ENCODE measurements at regions not wholly inside any gene's neighbourhood (a gene's known extent, or its start where the extent isn't known, plus 50 kb on each side); places are given as distances from the start of the nearest gene placed in this dataset.

- TF ChIP-seq HNF4A (conservative IDR thresholded peaks at IDR 0.05) (no peak), YY1 (IDR thresholded peaks at IDR 0.05) (no peak), SP1 (IDR thresholded peaks at IDR 0.05) (no peak), RAD21 (IDR thresholded peaks at IDR 0.05) (no peak), FOXA2 (IDR thresholded peaks at IDR 0.05) (no peak), RXRA (IDR thresholded peaks at IDR 0.05) (no peak), FOXA1 (IDR thresholded peaks at IDR 0.05) (no peak), EGR1 (IDR thresholded peaks at IDR 0.05; ENCODE audit: low read depth in 2 of 2) (no peak), GABPA (IDR thresholded peaks at IDR 0.05 in 1 of 2, conservative IDR thresholded peaks at IDR 0.05 in 1 of 2) (no peak), REST (IDR thresholded peaks at IDR 0.05) (no peak), TAF1 (conservative IDR thresholded peaks at IDR 0.05) (no peak), NR2F2 (IDR thresholded peaks at IDR 0.05) (no peak), HNF4G (IDR thresholded peaks at IDR 0.05) (no peak), MAX (IDR thresholded peaks at IDR 0.05) (no peak), JUND (IDR thresholded peaks at IDR 0.05) (no peak)
- TF ChIP-seq, protein P1, sequence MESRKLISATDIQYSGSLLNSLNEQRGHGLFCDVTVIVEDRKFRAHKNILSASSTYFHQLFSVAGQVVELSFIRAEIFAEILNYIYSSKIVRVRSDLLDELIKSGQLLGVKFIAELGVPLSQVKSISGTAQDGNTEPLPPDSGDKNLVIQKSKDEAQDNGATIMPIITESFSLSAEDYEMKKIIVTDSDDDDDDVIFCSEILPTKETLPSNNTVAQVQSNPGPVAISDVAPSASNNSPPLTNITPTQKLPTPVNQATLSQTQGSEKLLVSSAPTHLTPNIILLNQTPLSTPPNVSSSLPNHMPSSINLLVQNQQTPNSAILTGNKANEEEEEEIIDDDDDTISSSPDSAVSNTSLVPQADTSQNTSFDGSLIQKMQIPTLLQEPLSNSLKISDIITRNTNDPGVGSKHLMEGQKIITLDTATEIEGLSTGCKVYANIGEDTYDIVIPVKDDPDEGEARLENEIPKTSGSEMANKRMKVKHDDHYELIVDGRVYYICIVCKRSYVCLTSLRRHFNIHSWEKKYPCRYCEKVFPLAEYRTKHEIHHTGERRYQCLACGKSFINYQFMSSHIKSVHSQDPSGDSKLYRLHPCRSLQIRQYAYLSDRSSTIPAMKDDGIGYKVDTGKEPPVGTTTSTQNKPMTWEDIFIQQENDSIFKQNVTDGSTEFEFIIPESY (IDR thresholded peaks at IDR 0.05) = no peak
- TF ChIP-seq, protein P2, sequence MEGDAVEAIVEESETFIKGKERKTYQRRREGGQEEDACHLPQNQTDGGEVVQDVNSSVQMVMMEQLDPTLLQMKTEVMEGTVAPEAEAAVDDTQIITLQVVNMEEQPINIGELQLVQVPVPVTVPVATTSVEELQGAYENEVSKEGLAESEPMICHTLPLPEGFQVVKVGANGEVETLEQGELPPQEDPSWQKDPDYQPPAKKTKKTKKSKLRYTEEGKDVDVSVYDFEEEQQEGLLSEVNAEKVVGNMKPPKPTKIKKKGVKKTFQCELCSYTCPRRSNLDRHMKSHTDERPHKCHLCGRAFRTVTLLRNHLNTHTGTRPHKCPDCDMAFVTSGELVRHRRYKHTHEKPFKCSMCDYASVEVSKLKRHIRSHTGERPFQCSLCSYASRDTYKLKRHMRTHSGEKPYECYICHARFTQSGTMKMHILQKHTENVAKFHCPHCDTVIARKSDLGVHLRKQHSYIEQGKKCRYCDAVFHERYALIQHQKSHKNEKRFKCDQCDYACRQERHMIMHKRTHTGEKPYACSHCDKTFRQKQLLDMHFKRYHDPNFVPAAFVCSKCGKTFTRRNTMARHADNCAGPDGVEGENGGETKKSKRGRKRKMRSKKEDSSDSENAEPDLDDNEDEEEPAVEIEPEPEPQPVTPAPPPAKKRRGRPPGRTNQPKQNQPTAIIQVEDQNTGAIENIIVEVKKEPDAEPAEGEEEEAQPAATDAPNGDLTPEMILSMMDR (IDR thresholded peaks at IDR 0.05; ENCODE audit: low read depth, low read length, missing input control) = no peak
- TF ChIP-seq, protein P3, sequence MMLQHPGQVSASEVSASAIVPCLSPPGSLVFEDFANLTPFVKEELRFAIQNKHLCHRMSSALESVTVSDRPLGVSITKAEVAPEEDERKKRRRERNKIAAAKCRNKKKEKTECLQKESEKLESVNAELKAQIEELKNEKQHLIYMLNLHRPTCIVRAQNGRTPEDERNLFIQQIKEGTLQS (IDR thresholded peaks at IDR 0.05) = no peak
- no peak for DNase-seq (ENCODE audit: low spot score)
- H3K9ac ChIP-seq (ENCODE audit: low read depth in 1 of 2, low read length in 2 of 2) = no peak overlapping the region
Observed at GRCh38 chr3:89948008-89948407, 840.6 kb downstream of the EPHA3 start.

More at GRCh38 chr3:89948008-89948407, 840.6 kb downstream of the EPHA3 start:
- Histone ChIP-seq H3K9me3 (ENCODE audit: control insufficient read depth in 4 of 4, low read length in 3 of 4) (no peaks in the 10 kb centered on the region), H3K27me3 (ENCODE audit: control insufficient read depth in 4 of 4, insufficient read depth in 4 of 4, low read length in 3 of 4) (no peaks in the 10 kb centered on the region), H3K4me3 (ENCODE audit: low read depth in 1 of 3, low read length in 3 of 3) (no peak overlapping the region), H3K4me1 (ENCODE audit: control insufficient read depth in 4 of 4, insufficient read depth in 4 of 4, low read length in 3 of 4) (no peaks in the 10 kb centered on the region), H3K27ac (ENCODE audit: low read depth in 1 of 2, low read length in 2 of 2) (no peak overlapping the region), H3K36me3 (ENCODE audit: control insufficient read depth in 4 of 4, insufficient read depth in 3 of 4, low read depth in 1 of 4, low read length in 3 of 4) (no peaks in the 10 kb centered on the region)
